GM19438 (cell line): ENCODE measurements at regions not wholly inside any gene's neighbourhood (a gene's known extent, or its start where the extent isn't known, plus 50 kb on each side); places are given as distances from the start of the nearest gene placed in this dataset.

ENCODE experiments used
- ATAC-seq: cut with Tn5 transposase; IDR thresholded peaks from one replicate; pipeline ENCODE4 v1.9.1; 2021; ENCODE audit warnings: low read depth; ENCODE audit not compliant: unreplicated experiment

GRCh38 chr3:150106740-150107428 is 136.2 kb upstream of the PFN2 start:
- ATAC-seq, result no peak

GRCh38 chr3:150105886-150106612 is 135.4 kb upstream of the PFN2 start:
- ATAC-seq, result no peak

GRCh38 chr3:150105025-150105424 is 134.3 kb upstream of the PFN2 start:
- no peak for ATAC-seq

- no peak for ATAC-seq
These were observed 133.9 kb upstream of the PFN2 start for GRCh38 chr3:150104564-150104963.

- no peak for ATAC-seq
These were observed 130.3 kb upstream of the PFN2 start for GRCh38 chr3:150101016-150101415.

GRCh38 chr3:150098621-150099020 is 127.9 kb upstream of the PFN2 start:
- peak; percentile 72 for ATAC-seq

- no peak for ATAC-seq
These were observed 126.8 kb upstream of the PFN2 start for GRCh38 chr3:150097588-150097890.

GRCh38 chr3:150096700-150097587 is 126.2 kb upstream of the PFN2 start:
- ATAC-seq, result no peak

GRCh38 chr3:150094150-150094933 is 123.6 kb upstream of the PFN2 start:
- ATAC-seq, result no peak

- no peak for ATAC-seq
These were observed 120.9 kb upstream of the PFN2 start for GRCh38 chr3:150091626-150092025.

- no peak for ATAC-seq
These were observed 120.2 kb upstream of the PFN2 start for GRCh38 chr3:150090877-150091276.

- ATAC-seq, result no peak
These were observed 119.3 kb upstream of the PFN2 start for GRCh38 chr3:150090006-150090405.

GRCh38 chr3:150084128-150084527 is 113.4 kb upstream of the PFN2 start:
- no peak for ATAC-seq

- ATAC-seq, result no peak
These were observed 113.0 kb upstream of the PFN2 start for GRCh38 chr3:150083655-150084042.

- no peak for ATAC-seq
These were observed 112.4 kb upstream of the PFN2 start for GRCh38 chr3:150082898-150083654.

GRCh38 chr3:150081084-150081483 is 110.4 kb upstream of the PFN2 start:
- no peak for ATAC-seq

- ATAC-seq, result no peak
These were observed 109.5 kb upstream of the PFN2 start for GRCh38 chr3:150080058-150080730.

- no peak for ATAC-seq
These were observed 108.5 kb upstream of the PFN2 start for GRCh38 chr3:150079029-150079739.
